H1 (cell line): ENCODE measurements at regions not wholly inside any gene's neighbourhood (a gene's known extent, or its start where the extent isn't known, plus 50 kb on each side); places are given as distances from the start of the nearest gene placed in this dataset.

Experiments
- CTCF ChIA-PET: fragments of 300-600 bp; sonication (Branson Sonifier 250); formaldehyde crosslinking; loops from one replicate; lab custom pipeline; 2021; ENCODE audit not compliant: partially characterized antibody; lab: Charles Lee
- POLR2A ChIA-PET: fragments of 300-600 bp; sonication (Branson Sonifier 250); formaldehyde crosslinking; loops from one replicate; lab custom pipeline; 2021; ENCODE audit warnings: inconsistent platforms; ENCODE audit not compliant: partially characterized antibody; lab: Charles Lee
- DNase-seq, 2 experiments: peaks; one replicate each; pipeline versions ENCODE4 v3.0.0 to v3.0.0-alpha.2; 2010 to 2022; ENCODE audit warnings: low spot score in 2 of 2, low read depth in 1 of 2, mixed read lengths in 1 of 2
- FAIRE-seq: peaks from 2 replicates; lab custom pipeline; 2011; peaks lifted over from hg19 to GRCh38; lab: Jason Lieb, UNC
- H2AFZ ChIP-seq: 2 replicates; pipeline ENCODE4 v1.8.1; 2012; ENCODE audit warnings: low read length, inconsistent platforms
- H2AK5ac ChIP-seq: 2 replicates; pipeline ENCODE4 v1.6.1; 2013; ENCODE audit warnings: low read depth, low read length
- H2BK120ac ChIP-seq: replicated peaks from 2 replicates; pipeline ENCODE3; 2013; ENCODE audit warnings: low read depth, low read length, inconsistent platforms
- H2BK12ac ChIP-seq: 2 replicates; pipeline ENCODE4 v1.6.1; 2013; ENCODE audit warnings: low read depth, low read length
- H2BK15ac ChIP-seq: 2 replicates; pipeline ENCODE4 v1.6.1; 2013; ENCODE audit warnings: low read length
- H2BK20ac ChIP-seq: 2 replicates; pipeline ENCODE4 v1.6.1; 2013; ENCODE audit warnings: low read length
- H2BK5ac ChIP-seq: 2 replicates; pipeline ENCODE4 v1.6.1; 2013; ENCODE audit warnings: low read depth, low read length
- H3K14ac ChIP-seq: 2 replicates; pipeline ENCODE4 v1.6.1; 2013; ENCODE audit warnings: inconsistent platforms; ENCODE audit not compliant: insufficient read length
- H3K18ac ChIP-seq: 2 replicates; pipeline ENCODE4 v1.6.1; 2013; ENCODE audit warnings: low read length; ENCODE audit errors: extremely low read depth
- H3K23ac ChIP-seq: 2 replicates; pipeline ENCODE4 v1.6.1; 2013; ENCODE audit warnings: inconsistent platforms; ENCODE audit not compliant: insufficient read length
- H3K23me2 ChIP-seq: 2 replicates; pipeline ENCODE4 v1.6.1; 2013; ENCODE audit warnings: low read depth, low read length
- H3K27ac ChIP-seq: 2 replicates; pipeline ENCODE4 v1.6.1; 2011; ENCODE audit warnings: low read depth, low read length, inconsistent platforms
- H3K27me3 ChIP-seq, 4 experiments: replicated peaks in 1 of 4; 1 replicate in 1 of 4; 2 replicates in 3 of 4; pipeline versions ENCODE4 v1.6.1 to v1.8.1; 2011 to 2013; ENCODE audit warnings: low read length in 3 of 4, mild to moderate bottlenecking in 3 of 4, inconsistent platforms in 2 of 4, mixed read lengths in 2 of 4, moderate library complexity in 1 of 4; ENCODE audit not compliant: control insufficient read depth in 3 of 4, insufficient read depth in 3 of 4; ENCODE audit errors: extremely low read depth in 1 of 4
- H3K36me3 ChIP-seq, 4 experiments: 2 replicates each; pipeline versions ENCODE4 v1.6.1 to v1.8.1; 2011 to 2013; ENCODE audit warnings: mild to moderate bottlenecking in 4 of 4, low read length in 3 of 4, moderate library complexity in 2 of 4, control low read depth in 1 of 4, inconsistent platforms in 1 of 4; ENCODE audit not compliant: insufficient read depth in 4 of 4, control insufficient read depth in 2 of 4
- H3K4ac ChIP-seq: replicated peaks from 2 replicates; pipeline ENCODE3; 2013; ENCODE audit warnings: low read length, low read depth, mixed read lengths, inconsistent platforms; ENCODE audit not compliant: insufficient read length
- H3K4me1 ChIP-seq, 4 experiments: replicated peaks in 1 of 4; 1 replicate in 1 of 4; 2 replicates in 3 of 4; pipeline versions ENCODE4 v1.6.1 to v1.8.1; 2011 to 2013; ENCODE audit warnings: low read length in 3 of 4, inconsistent platforms in 2 of 4, mixed read lengths in 1 of 4; ENCODE audit not compliant: insufficient read depth in 4 of 4, control insufficient read depth in 3 of 4
- H3K4me2 ChIP-seq, 2 experiments: 2 replicates each; pipeline versions ENCODE4 v1.6.1 to v1.8.1; 2011 to 2013; ENCODE audit warnings: low read depth in 2 of 2, low read length in 2 of 2, control low read depth in 1 of 2, inconsistent platforms in 1 of 2, mild to moderate bottlenecking in 1 of 2; ENCODE audit not compliant: insufficient read depth in 1 of 2
- H3K4me3 ChIP-seq, 4 experiments: fragments of 200-600, 300-600 bp in 1 of 4; sonication (generic), shearing (Covaris generic), sonication (Bioruptor Twin) in 1 of 4; 2 replicates each; pipeline versions ENCODE4 v1.5.1 to v1.8.1; 2011 to 2016; ENCODE audit warnings: low read length in 4 of 4, low read depth in 3 of 4, control low read depth in 2 of 4, inconsistent platforms in 2 of 4, mild to moderate bottlenecking in 2 of 4, mixed read lengths in 1 of 4, moderate library complexity in 1 of 4; ENCODE audit not compliant: insufficient read depth in 2 of 4; ENCODE audit errors: extremely low read depth in 1 of 4
- H3K56ac ChIP-seq: replicated peaks from 2 replicates; pipeline ENCODE3; 2013; ENCODE audit warnings: low read depth, mild to moderate bottlenecking, mixed read lengths, low read length, inconsistent platforms; ENCODE audit not compliant: insufficient read length
- H3K79me1 ChIP-seq: 2 replicates; pipeline ENCODE4 v1.6.1; 2013; ENCODE audit warnings: low read depth, low read length, control low read depth
- H3K79me2 ChIP-seq, 2 experiments: 2 replicates each; pipeline versions ENCODE4 v1.6.1 to v1.8.1; 2012 to 2013; ENCODE audit warnings: low read length in 2 of 2, mild to moderate bottlenecking in 2 of 2, inconsistent platforms in 1 of 2; ENCODE audit not compliant: insufficient read depth in 2 of 2, control insufficient read depth in 1 of 2
- H3K9ac ChIP-seq, 4 experiments: replicated peaks in 1 of 4; 1 replicate in 1 of 4; 2 replicates in 3 of 4; pipeline versions ENCODE4 v1.6.1 to v1.8.1; 2011 to 2013; ENCODE audit warnings: low read depth in 3 of 4, low read length in 3 of 4, control low read depth in 2 of 4, mild to moderate bottlenecking in 2 of 4, moderate library complexity in 2 of 4, inconsistent platforms in 1 of 4; ENCODE audit errors: extremely low read depth in 1 of 4
- H3K9me3 ChIP-seq, 2 experiments: 2 replicates each; pipeline versions ENCODE4 v1.6.1 to v1.8.1; 2012 to 2013; ENCODE audit warnings: mild to moderate bottlenecking in 2 of 2, moderate library complexity in 2 of 2, control low read depth in 1 of 2, inconsistent platforms in 1 of 2, low read depth in 1 of 2, low read length in 1 of 2, mixed read lengths in 1 of 2; ENCODE audit not compliant: insufficient read depth in 2 of 2
- H4K20me1 ChIP-seq, 2 experiments: replicated peaks in 1 of 2; 2 replicates each; pipeline versions ENCODE3 to v1.8.1; 2011 to 2013; ENCODE audit warnings: inconsistent platforms in 2 of 2, low read length in 2 of 2, mild to moderate bottlenecking in 1 of 2; ENCODE audit not compliant: insufficient read depth in 2 of 2, control insufficient read depth in 1 of 2
- H4K5ac ChIP-seq: 2 replicates; pipeline ENCODE4 v1.6.1; 2013; ENCODE audit warnings: low read length, low read depth, mixed read lengths, inconsistent platforms; ENCODE audit not compliant: insufficient read length
- H4K8ac ChIP-seq: 2 replicates; pipeline ENCODE4 v1.8.0; 2013; ENCODE audit warnings: mild to moderate bottlenecking, moderate library complexity, low read length, inconsistent platforms; ENCODE audit not compliant: insufficient read depth; ENCODE audit errors: extremely low read depth
- H4K91ac ChIP-seq: replicated peaks from 2 replicates; pipeline ENCODE3; 2013; ENCODE audit warnings: low read length, mixed read lengths, inconsistent platforms; ENCODE audit not compliant: insufficient read length
- BRCA1 ChIP-seq: IDR thresholded peaks from 2 replicates; pipeline ENCODE4 v1.6.1; 2012; ENCODE audit warnings: low read depth, low read length, improper control_type of control experiment
- KDM5A ChIP-seq: fragments of 200-600 bp; IDR thresholded peaks from 2 replicates; pipeline ENCODE4 v1.7.1; 2012; ENCODE audit warnings: mild to moderate bottlenecking, low read length, inconsistent platforms, mixed read lengths
- TCF12 ChIP-seq: IDR thresholded peaks from 2 replicates; pipeline ENCODE4 v1.6.1; 2011; ENCODE audit warnings: low read depth, mild to moderate bottlenecking, low read length
- WGBS, 2 experiments: shearing (Covaris generic) in 1 of 2; methylation state at CpG; one replicate each; pipeline versions ENCODE4 v1.1.6 to v1.1.7; 2013 to 2015; ENCODE audit warnings: low lambda C conversion rate in 2 of 2, mixed read lengths in 2 of 2, inconsistent platforms in 1 of 2, low coverage in 1 of 2, missing lambda C conversion rate in 1 of 2; ENCODE audit not compliant: insufficient replicate concordance in 2 of 2, insufficient coverage in 1 of 2, insufficient read length in 1 of 2; ENCODE audit errors: extremely low coverage in 1 of 2, missing lambda C conversion rate in 1 of 2; 5-methylcytosine and 5-hydroxymethylcytosine counted together
- TF ChIP-seq, protein P1 (sequence below): IDR thresholded peaks from 2 replicates; pipeline ENCODE4 v1.6.1; 2011; ENCODE audit warnings: low read length, improper control_type of control experiment

DNA sequence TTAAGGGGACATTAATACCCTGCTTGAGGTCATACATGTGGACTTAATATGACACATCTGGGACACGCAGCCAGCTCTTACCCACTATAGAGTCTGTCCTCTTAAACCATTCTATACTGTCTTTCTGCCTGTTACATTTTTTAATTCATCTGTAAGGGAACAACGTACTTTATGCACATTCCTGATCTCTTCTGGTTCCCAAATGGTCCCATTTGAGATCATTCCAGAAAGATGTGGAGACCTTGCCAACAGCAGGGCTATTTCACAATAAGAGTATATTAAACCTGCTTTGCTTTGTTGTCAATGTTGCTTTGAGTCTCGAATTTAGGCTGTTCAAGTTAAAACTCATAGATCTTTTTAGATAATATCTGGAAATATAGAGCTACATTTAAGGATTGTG, 332.2 kb upstream of the RAG2 start:
- no peaks in the 10 kb centered on the region for H3K9me3 ChIP-seq
- H3K23ac ChIP-seq, result no peak overlapping the region
- no peak overlapping the region for H2BK15ac ChIP-seq
- no peaks in the 10 kb centered on the region for H3K27me3 ChIP-seq
- H3K79me2 ChIP-seq, result no peaks in the 10 kb centered on the region
- H3K9ac ChIP-seq, result no peak overlapping the region
- H3K79me1 ChIP-seq, result no peaks in the 10 kb centered on the region; the same call in 1 of the 2 replicates
- no peak overlapping the region for H2AK5ac ChIP-seq
- H2BK20ac ChIP-seq, result no peak overlapping the region
- H2BK120ac ChIP-seq, result no peak overlapping the region
- no peak overlapping the region for H3K4me2 ChIP-seq
- H3K23me2 ChIP-seq, result peaks cover 2% of the 10 kb centered on the region; the same call in 1 of the 2 replicates
- 96% methylated on average over 3 of the region's 3 CpGs; no CpG with 5 or more reads in 1 of the 2 experiments for WGBS, 2 experiments
- no peak overlapping the region for H2BK12ac ChIP-seq
- H4K5ac ChIP-seq, result no peak overlapping the region
- no peak for DNase-seq
- no peaks in the 10 kb centered on the region for H3K4me1 ChIP-seq
- H3K14ac ChIP-seq, result no peak overlapping the region
- no peak for FAIRE-seq
- TF ChIP-seq KDM5A, result no peak
- no peak for TF ChIP-seq BRCA1
- TF ChIP-seq, protein P1, sequence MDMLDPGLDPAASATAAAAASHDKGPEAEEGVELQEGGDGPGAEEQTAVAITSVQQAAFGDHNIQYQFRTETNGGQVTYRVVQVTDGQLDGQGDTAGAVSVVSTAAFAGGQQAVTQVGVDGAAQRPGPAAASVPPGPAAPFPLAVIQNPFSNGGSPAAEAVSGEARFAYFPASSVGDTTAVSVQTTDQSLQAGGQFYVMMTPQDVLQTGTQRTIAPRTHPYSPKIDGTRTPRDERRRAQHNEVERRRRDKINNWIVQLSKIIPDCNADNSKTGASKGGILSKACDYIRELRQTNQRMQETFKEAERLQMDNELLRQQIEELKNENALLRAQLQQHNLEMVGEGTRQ, result no peak
- TF ChIP-seq TCF12, result no peak
- CTCF ChIA-PET, result interaction anchor here (0.6 to 1.4 kb wide), 3 partner anchors 13 to 112 kb away, joined by 3 to 5 read pairs (median 3); no protein-coding TSS in a partner anchor
- no peak overlapping the region for H4K91ac ChIP-seq
- H3K27ac ChIP-seq, result no peak overlapping the region
- H4K20me1 ChIP-seq, result no peaks in the 10 kb centered on the region
- H3K4ac ChIP-seq, result no peak overlapping the region
- H2AFZ ChIP-seq, result no peak overlapping the region
- H4K8ac ChIP-seq, result no peak overlapping the region
- H3K18ac ChIP-seq, result no peak overlapping the region
- no peak overlapping the region for H2BK5ac ChIP-seq
- POLR2A ChIA-PET, result no interaction called here
- no peaks in the 10 kb centered on the region for H3K36me3 ChIP-seq
- H3K56ac ChIP-seq, result no peak overlapping the region
- no peak overlapping the region for H3K4me3 ChIP-seq
